ENCODE measurements at regions not wholly inside any gene's neighbourhood (a gene's known extent, or its start where the extent isn't known, plus 50 kb on each side); places are given as distances from the start of the nearest gene placed in this dataset.
"Not testable (repeated sequence)": the region's sequence is repeated elsewhere in the genome, so short reads cannot be mapped to it uniquely, and the experiment has no call there.

- Histone ChIP-seq H3K9me3 (ENCODE audit: control insufficient read depth, insufficient read depth, low read length) (peaks cover 5% of the 10 kb centered on the region), H3K4me3 (ENCODE audit: low read length) (no peak overlapping the region), H3K4me1 (ENCODE audit: control insufficient read depth, insufficient read depth, low read length) (no peaks in the 10 kb centered on the region), H3K27me3 (ENCODE audit: control insufficient read depth, insufficient read depth, low read length) (no peaks in the 10 kb centered on the region), H3K27ac (ENCODE audit: low read length) (no peak overlapping the region), H3K36me3 (ENCODE audit: control insufficient read depth, insufficient read depth, low read length) (no peaks in the 10 kb centered on the region)
- ATAC-seq (no peak), DNase-seq (no peak)
- Mint-ChIP-seq H3K4me1 (no peaks in the 10 kb centered on the region), H3K27ac (no peak overlapping the region), H3K9me3 (peaks cover 3 to 6% of the 10 kb centered on the region in 2 donors), H3K36me3 (no peaks in the 10 kb centered on the region), H3K27me3 (ENCODE audit: low read depth in 2 of 2) (no peaks in the 10 kb centered on the region), H3K4me3 (no peak overlapping the region)
- WGBS (ENCODE audit: insufficient coverage): 89% methylated on average over 1 of the region's 3 CpGs
- intact Hi-C loops (cut with micrococcal nuclease): no loop called here
- TF ChIP-seq, protein P1, sequence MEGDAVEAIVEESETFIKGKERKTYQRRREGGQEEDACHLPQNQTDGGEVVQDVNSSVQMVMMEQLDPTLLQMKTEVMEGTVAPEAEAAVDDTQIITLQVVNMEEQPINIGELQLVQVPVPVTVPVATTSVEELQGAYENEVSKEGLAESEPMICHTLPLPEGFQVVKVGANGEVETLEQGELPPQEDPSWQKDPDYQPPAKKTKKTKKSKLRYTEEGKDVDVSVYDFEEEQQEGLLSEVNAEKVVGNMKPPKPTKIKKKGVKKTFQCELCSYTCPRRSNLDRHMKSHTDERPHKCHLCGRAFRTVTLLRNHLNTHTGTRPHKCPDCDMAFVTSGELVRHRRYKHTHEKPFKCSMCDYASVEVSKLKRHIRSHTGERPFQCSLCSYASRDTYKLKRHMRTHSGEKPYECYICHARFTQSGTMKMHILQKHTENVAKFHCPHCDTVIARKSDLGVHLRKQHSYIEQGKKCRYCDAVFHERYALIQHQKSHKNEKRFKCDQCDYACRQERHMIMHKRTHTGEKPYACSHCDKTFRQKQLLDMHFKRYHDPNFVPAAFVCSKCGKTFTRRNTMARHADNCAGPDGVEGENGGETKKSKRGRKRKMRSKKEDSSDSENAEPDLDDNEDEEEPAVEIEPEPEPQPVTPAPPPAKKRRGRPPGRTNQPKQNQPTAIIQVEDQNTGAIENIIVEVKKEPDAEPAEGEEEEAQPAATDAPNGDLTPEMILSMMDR (IDR thresholded peaks at IDR 0.05): no peak
Observed at GRCh38 chr4:170446782-170447181, 357.0 kb upstream of the AADAT start.

DNA sequence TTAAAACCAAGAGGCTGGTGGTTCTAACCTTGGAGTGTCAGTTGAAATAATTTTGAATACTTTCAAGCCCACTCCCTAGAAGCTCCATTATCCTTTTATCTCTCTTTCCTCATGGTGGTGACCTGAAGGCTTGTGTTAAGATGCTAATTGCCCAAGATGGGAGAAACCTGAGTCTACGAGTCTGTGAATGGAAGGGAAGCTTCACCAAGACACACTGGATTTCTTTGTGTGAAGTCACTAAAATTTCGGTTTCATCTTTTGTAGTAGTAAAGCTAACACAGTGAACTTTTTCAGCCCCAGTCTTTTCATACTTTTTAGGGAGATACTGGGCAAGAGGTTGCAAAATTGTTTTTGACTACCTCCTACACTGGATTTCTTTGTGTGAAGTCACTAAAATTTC is 351.4 kb upstream of the AADAT start:
- H3K4me1 ChIP-seq (ENCODE audit: control insufficient read depth, insufficient read depth, low read length); H3K36me3 ChIP-seq (ENCODE audit: control insufficient read depth, insufficient read depth, low read length); H3K27me3 Mint-ChIP-seq (ENCODE audit: low read depth in 2 of 2); H3K4me1 Mint-ChIP-seq; H3K27ac Mint-ChIP-seq; H3K4me3 Mint-ChIP-seq; H3K9me3 Mint-ChIP-seq; H3K36me3 Mint-ChIP-seq; H3K27ac ChIP-seq (ENCODE audit: low read length); intact Hi-C loops (cut with micrococcal nuclease); H3K27me3 ChIP-seq (ENCODE audit: control insufficient read depth, insufficient read depth, low read length); ATAC-seq; H3K9me3 ChIP-seq (ENCODE audit: control insufficient read depth, insufficient read depth, low read length); H3K4me3 ChIP-seq (ENCODE audit: low read length); DNase-seq: not testable (repeated sequence)
- WGBS (ENCODE audit: insufficient coverage): no CpG with 5 or more reads among the region's 2 CpGs

GRCh38 chr4:170428929-170429328 is 339.2 kb upstream of the AADAT start:
- H3K9me3 Mint-ChIP-seq: peaks cover 5 to 7% of the 10 kb centered on the region in 2 donors
- H3K27me3 ChIP-seq (ENCODE audit: control insufficient read depth, insufficient read depth, low read length): no peaks in the 10 kb centered on the region
- DNase-seq (no peak), ATAC-seq (no peak)
- H3K36me3 Mint-ChIP-seq: peaks cover 7% of the 10 kb centered on the region
- H3K4me1 Mint-ChIP-seq: no peaks in the 10 kb centered on the region
- H3K27ac ChIP-seq (ENCODE audit: low read length): no peak overlapping the region
- intact Hi-C loops (cut with micrococcal nuclease): no loop called here
- H3K36me3 ChIP-seq (ENCODE audit: control insufficient read depth, insufficient read depth, low read length): no peaks in the 10 kb centered on the region
- H3K27me3 Mint-ChIP-seq (ENCODE audit: low read depth in 2 of 2): no peaks in the 10 kb centered on the region
- H3K4me3 ChIP-seq (ENCODE audit: low read length): no peak overlapping the region
- H3K27ac Mint-ChIP-seq: no peak overlapping the region
- WGBS (ENCODE audit: insufficient coverage): 82% methylated on average over 5 of the region's 5 CpGs
- no peak overlapping the region for H3K4me3 Mint-ChIP-seq
- H3K4me1 ChIP-seq (ENCODE audit: control insufficient read depth, insufficient read depth, low read length): no peaks in the 10 kb centered on the region
- no peaks in the 10 kb centered on the region for H3K9me3 ChIP-seq (ENCODE audit: control insufficient read depth, insufficient read depth, low read length)
- TF ChIP-seq, protein P1 (IDR thresholded peaks at IDR 0.05): no peak

- TF ChIP-seq, protein P1 (IDR thresholded peaks at IDR 0.05): no peak
- no peak overlapping the region for H3K4me3 ChIP-seq (ENCODE audit: low read length)
- WGBS (ENCODE audit: insufficient coverage): 78% methylated on average over 3 of the region's 5 CpGs
- no peaks in the 10 kb centered on the region for H3K27me3 ChIP-seq (ENCODE audit: control insufficient read depth, insufficient read depth, low read length)
- H3K4me1 ChIP-seq (ENCODE audit: control insufficient read depth, insufficient read depth, low read length): no peaks in the 10 kb centered on the region
- intact Hi-C loops (cut with micrococcal nuclease): no loop called here
- Mint-ChIP-seq H3K9me3 (peaks cover 2 to 5% of the 10 kb centered on the region in 2 donors), H3K4me1 (no peaks in the 10 kb centered on the region), H3K27me3 (ENCODE audit: low read depth in 2 of 2) (no peaks in the 10 kb centered on the region), H3K27ac (no peak overlapping the region), H3K4me3 (no peak overlapping the region), H3K36me3 (peaks cover 2% of the 10 kb centered on the region)
- ATAC-seq (no peak), DNase-seq (no peak)
- no peaks in the 10 kb centered on the region for H3K36me3 ChIP-seq (ENCODE audit: control insufficient read depth, insufficient read depth, low read length)
- no peaks in the 10 kb centered on the region for H3K9me3 ChIP-seq (ENCODE audit: control insufficient read depth, insufficient read depth, low read length)
- no peak overlapping the region for H3K27ac ChIP-seq (ENCODE audit: low read length)
Observed at GRCh38 chr4:170425521-170426143, 335.9 kb upstream of the AADAT start.
